Adrenal gland (tissue), 9 donors: ENCODE measurements at regions not wholly inside any gene's neighbourhood (a gene's known extent, or its start where the extent isn't known, plus 50 kb on each side); places are given as distances from the start of the nearest gene placed in this dataset.

Source experiments
- DNase-seq, 7 donors: peaks; one replicate each; pipeline ENCODE4 v3.0.0-alpha.2; 2019 to 2020
- H3K27ac ChIP-seq, 5 donors: fragments of 200-600 bp; sonication (generic) in 4 of 5; 1 replicate in 3 of 5; 2 replicates in 2 of 5; pipeline versions ENCODE4 v1.5.1 to v1.8.0; 2016 to 2020; ENCODE audit warnings: mild to moderate bottlenecking in 1 of 5
- H3K27me3 ChIP-seq: fragments of 200-600 bp; 2 replicates; pipeline ENCODE4 v1.8.0; 2021
- H3K36me3 ChIP-seq, 2 donors: fragments of 200-600 bp; replicated peaks in 1 of 2; 1 replicate in 1 of 2; 2 replicates in 1 of 2; pipeline versions ENCODE4 v1.5.1 to v1.8.0; 2018 to 2022
- H3K4me1 ChIP-seq, 2 donors: fragments of 200-600 bp; replicated peaks in 1 of 2; 1 replicate in 1 of 2; 2 replicates in 1 of 2; pipeline versions ENCODE4 v1.5.1 to v1.8.0; 2018 to 2021
- H3K4me3 ChIP-seq, 4 donors: fragments of 200-600 bp; sonication (generic) in 3 of 4; one replicate each; pipeline ENCODE4 v1.5.1; 2016 to 2018
- H3K9me3 ChIP-seq, 3 donors: fragments of 200-600 bp; sonication (generic) in 1 of 3; replicated peaks in 1 of 3; 1 replicate in 2 of 3; 2 replicates in 1 of 3; pipeline versions ENCODE4 v1.5.1 to v1.8.0; 2016 to 2021
- POLR2A ChIP-seq, 2 donors: fragments of 450-650 bp; IDR thresholded peaks; one replicate each; pipeline ENCODE4 v1.6.1; 2017; ENCODE audit warnings: antibody characterized with exemption in 2 of 2, mild to moderate bottlenecking in 2 of 2, moderate library complexity in 1 of 2
- WGBS, 4 donors: extraction: QIAGEN DNeasy Blood & Tissue Kit in 2 of 4; methylation state at CpG; one replicate each; pipeline versions ENCODE4 v1.1.5 to v1.1.7; 2013 to 2017; 5-methylcytosine and 5-hydroxymethylcytosine counted together
- intact Hi-C, 2 donors: fragments of 100-400 bp; cut with DNase I; formaldehyde crosslinking; loops; one replicate each; pipeline versions ENCODE4 v1.14.1 to v1.15.0; 2022 to 2023
- TF ChIP-seq, protein P1 (sequence below), 6 experiments: fragments of 450-650 bp in 4 of 6; fragments of 200-600 bp in 2 of 6; sonication (generic) in 1 of 6; IDR thresholded peaks; 1 replicate in 5 of 6; 2 replicates in 1 of 6; pipeline versions ENCODE4 v1.5.1 to v1.8.0; 2016 to 2021; ENCODE audit warnings: antibody characterized with exemption in 6 of 6, mild to moderate bottlenecking in 2 of 6, moderate library complexity in 1 of 6
- donor health status: healthy with polysubstance abuse.
- donor health status: Bipolar disorder and iron deficiency.
- donor health status: DM: yes; HTN: yes; CAD: no.
- donor health status: DM: no; HTN: no; CAD: no.
- donor health status: DM: no; HTN: no; CAD: no.

DNA sequence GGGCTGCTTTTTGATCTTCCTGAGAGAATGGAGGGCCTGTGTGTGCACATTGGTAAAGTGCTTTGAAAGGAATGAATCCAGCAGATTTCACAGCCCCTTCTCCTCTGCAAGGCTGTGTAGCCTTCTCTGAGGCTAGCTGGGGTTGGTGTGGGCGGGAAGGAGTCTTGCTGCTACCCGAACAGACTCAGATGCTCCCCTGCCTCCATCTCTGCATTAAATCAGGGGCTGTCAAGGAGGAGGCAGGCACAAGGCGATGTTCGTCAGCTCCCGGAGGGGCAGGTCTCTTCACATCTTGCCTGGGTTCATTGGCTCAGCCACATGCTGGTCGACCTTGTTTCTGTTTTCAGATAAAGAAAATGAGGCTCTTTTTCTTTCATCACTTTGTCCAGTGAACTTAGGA is 291.5 kb upstream of the SULF2 start:
- DNase-seq: peak in 1 of 7 donors; percentile 6
- Histone ChIP-seq H3K27ac (no peak overlapping the region), H3K36me3 (no peaks in the 10 kb centered on the region), H3K9me3 (no peaks in the 10 kb centered on the region), H3K4me3 (no peak overlapping the region), H3K4me1 (peaks cover 0 to 7% of the 10 kb centered on the region in 2 donors), H3K27me3 (no peaks in the 10 kb centered on the region)
- 45 to 68% (median 53%) methylated on average over 6 of the region's 6 CpGs for WGBS, 4 donors
- TF ChIP-seq POLR2A (IDR thresholded peaks at IDR 0.05): no peak
- TF ChIP-seq, protein P1, sequence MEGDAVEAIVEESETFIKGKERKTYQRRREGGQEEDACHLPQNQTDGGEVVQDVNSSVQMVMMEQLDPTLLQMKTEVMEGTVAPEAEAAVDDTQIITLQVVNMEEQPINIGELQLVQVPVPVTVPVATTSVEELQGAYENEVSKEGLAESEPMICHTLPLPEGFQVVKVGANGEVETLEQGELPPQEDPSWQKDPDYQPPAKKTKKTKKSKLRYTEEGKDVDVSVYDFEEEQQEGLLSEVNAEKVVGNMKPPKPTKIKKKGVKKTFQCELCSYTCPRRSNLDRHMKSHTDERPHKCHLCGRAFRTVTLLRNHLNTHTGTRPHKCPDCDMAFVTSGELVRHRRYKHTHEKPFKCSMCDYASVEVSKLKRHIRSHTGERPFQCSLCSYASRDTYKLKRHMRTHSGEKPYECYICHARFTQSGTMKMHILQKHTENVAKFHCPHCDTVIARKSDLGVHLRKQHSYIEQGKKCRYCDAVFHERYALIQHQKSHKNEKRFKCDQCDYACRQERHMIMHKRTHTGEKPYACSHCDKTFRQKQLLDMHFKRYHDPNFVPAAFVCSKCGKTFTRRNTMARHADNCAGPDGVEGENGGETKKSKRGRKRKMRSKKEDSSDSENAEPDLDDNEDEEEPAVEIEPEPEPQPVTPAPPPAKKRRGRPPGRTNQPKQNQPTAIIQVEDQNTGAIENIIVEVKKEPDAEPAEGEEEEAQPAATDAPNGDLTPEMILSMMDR (IDR thresholded peaks at IDR 0.05): no peak
- intact Hi-C loops: no loop called here

DNA sequence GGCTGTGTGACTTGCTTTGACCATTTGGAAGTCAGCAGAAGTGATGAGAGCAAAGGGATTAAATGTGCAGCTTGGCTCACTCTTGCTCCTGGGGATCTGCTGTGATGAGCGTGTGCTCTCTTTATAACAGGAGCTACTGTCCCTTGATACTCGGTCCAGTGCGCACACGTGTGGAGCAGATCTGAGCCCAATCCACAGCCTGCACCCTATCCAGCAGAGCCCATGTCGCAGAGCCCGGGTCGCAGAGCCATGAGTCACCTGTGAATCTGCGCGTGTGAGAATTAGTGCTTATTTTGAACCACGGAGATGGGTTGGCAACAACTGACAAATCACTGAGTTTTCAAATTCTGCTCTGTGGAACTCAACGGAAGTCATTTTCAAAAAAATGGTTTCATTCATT is 291.0 kb upstream of the SULF2 start:
- Histone ChIP-seq H3K4me3 (no peak overlapping the region), H3K4me1 (peaks cover 0 to 7% of the 10 kb centered on the region in 2 donors), H3K27ac (no peak overlapping the region), H3K9me3 (no peaks in the 10 kb centered on the region), H3K36me3 (no peaks in the 10 kb centered on the region), H3K27me3 (no peaks in the 10 kb centered on the region)
- TF ChIP-seq POLR2A (IDR thresholded peaks at IDR 0.05): no peak
- TF ChIP-seq, protein P1 (IDR thresholded peaks at IDR 0.05): no peak
- intact Hi-C loops: no loop called here
- DNase-seq: no peak
- 80 to 89% (median 85%) methylated on average over 11 of the region's 11 CpGs for WGBS, 4 donors

DNA sequence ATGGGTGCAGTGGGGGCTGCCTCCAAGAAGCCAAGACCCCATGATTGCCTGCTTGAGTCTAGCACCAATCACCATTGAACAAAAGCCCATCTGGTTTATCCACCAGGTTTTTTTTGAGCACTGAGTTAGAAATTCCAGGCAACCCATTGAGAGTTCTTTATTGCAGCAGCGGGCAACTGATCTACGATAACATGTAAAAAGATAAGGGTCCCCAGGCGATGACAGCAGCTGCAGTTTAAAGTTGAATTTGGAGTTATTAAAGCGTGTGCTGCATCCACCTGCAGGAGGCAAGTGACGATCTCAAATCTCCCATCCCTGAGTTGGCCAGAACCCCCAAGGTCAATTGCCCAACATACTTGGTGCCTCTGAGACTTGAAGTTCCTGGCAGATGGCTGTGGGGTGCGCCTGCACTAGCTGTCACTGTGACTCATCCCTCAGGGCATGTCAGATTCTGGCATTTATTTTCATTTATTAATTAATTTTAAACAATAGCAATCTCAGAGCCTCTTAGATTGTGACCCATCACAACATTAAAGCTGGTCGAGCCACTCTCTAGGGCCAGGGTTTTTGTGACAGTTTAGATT is 290.4 kb upstream of the SULF2 start:
- peaks cover 0 to 7% of the 10 kb centered on the region in 2 donors for H3K4me1 ChIP-seq
- H3K27me3 ChIP-seq: no peaks in the 10 kb centered on the region
- peak; percentile 58 to 93 (median 87) for DNase-seq
- H3K9me3 ChIP-seq: no peaks in the 10 kb centered on the region
- no peak for TF ChIP-seq POLR2A (IDR thresholded peaks at IDR 0.05)
- TF ChIP-seq, protein P1 (IDR thresholded peaks at IDR 0.05): peak in 3 of 6 experiments; percentile 19 to 32 (median 24)
- intact Hi-C loops: no loop called here
- H3K4me3 ChIP-seq: no peak overlapping the region
- H3K36me3 ChIP-seq: no peaks in the 10 kb centered on the region
- WGBS, 4 donors: 36 to 51% (median 42%) methylated on average over 7 of the region's 7 CpGs
- H3K27ac ChIP-seq: no peak overlapping the region

DNA sequence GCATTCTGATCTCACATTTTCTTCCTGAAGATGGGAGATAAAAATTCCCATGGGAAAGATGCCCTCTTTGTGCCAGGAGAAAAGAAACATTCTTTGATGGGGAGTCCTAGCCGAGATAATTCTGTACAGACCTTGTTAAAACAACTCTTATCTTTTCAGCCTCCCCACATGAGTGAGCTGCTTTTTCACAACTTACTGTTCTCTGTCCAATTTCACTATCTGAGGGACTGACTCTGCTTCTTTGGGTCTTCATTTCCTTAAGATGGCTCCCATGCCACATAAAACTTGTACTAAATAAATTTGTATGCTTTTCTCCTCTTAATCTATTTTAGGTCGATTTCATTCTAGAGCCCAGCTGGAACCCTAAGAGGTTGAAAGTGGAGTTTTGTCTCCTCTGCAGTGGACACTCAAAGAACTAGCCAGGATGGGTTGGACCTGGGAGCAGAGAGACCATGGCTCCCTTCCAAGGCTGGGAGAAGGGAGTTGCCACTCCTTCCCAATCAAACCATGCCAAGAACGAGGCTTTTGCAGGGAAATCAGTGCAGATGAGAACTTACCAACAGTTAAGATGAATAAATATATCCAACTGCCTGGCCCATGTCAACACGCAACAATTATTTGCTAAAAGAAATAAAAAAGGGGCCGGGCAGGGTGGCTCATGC is 285.8 kb upstream of the SULF2 start:
- intact Hi-C loops: no loop called here
- no peaks in the 10 kb centered on the region for H3K36me3 ChIP-seq
- TF ChIP-seq POLR2A (IDR thresholded peaks at IDR 0.05): no peak
- TF ChIP-seq, protein P1 (IDR thresholded peaks at IDR 0.05): no peak
- no peaks in the 10 kb centered on the region for H3K9me3 ChIP-seq
- no peaks in the 10 kb centered on the region for H3K27me3 ChIP-seq
- peak in 1 of 7 donors; percentile 24 for DNase-seq
- no peak overlapping the region for H3K27ac ChIP-seq
- 56 to 78% (median 66%) methylated on average over 5 of the region's 5 CpGs for WGBS, 4 donors
- peaks cover 0 to 7% of the 10 kb centered on the region in 2 donors for H3K4me1 ChIP-seq
- H3K4me3 ChIP-seq: no peak overlapping the region
